ENCODE measurements at regions not wholly inside any gene's neighbourhood (a gene's known extent, or its start where the extent isn't known, plus 50 kb on each side); places are given as distances from the start of the nearest gene placed in this dataset.

DNA sequence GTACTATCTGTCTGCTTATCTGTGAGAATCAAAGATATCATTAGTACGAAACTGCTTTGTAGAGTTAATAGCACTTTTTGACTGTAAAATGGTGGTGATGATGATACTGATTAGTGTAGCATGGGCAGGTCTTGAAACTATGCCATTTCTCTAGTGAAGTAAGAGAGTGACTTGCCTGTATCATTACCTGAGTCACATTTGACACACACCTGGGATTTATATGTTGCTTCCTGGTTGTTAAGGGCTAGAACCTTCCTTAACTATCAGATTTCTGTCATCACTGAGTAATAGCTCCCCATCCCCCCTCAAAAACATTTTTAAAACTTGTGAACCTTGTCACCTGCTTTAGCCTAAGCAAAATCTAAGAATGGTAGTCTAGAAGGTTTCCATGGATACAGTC lies 135.6 kb upstream of the RORB start:
- Histone ChIP-seq H3K27ac (ENCODE audit: low read length) (no peak overlapping the region), H3K27me3 (ENCODE audit: insufficient read depth, low read length) (no peaks in the 10 kb centered on the region), H3K36me3 (ENCODE audit: insufficient read depth, low read depth, low read length) (no peaks in the 10 kb centered on the region), H3K4me3 (ENCODE audit: low read length) (no peak overlapping the region), H3K9ac (ENCODE audit: low read depth, low read length) (no peak overlapping the region), H3K4me1 (ENCODE audit: insufficient read depth, low read length) (no peaks in the 10 kb centered on the region), H3K9me3 (ENCODE audit: insufficient read depth, low read depth, low read length) (no peaks in the 10 kb centered on the region)

DNA sequence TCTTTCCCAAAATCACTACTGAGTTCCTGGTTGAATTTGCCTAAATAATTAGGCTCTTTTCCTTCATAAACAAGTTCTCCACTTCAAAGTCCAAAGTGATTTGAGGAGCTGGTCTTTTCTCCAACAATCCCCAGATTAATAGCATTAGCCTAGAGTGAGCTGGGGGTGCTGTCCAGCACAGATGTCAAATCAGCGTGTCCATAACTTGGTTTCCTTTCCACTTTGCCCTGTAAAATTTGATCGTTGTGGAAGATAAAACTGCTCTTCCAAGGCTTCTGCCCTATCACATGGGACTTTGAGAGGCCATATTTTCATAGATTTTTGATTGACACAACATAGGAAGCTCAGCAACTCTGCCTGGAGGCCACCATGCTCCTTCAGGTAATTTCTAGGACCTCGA lies 134.7 kb upstream of the RORB start:
- no peak overlapping the region for H3K4me3 ChIP-seq (ENCODE audit: low read length)
- no peak overlapping the region for H3K9ac ChIP-seq (ENCODE audit: low read depth, low read length)
- H3K27ac ChIP-seq (ENCODE audit: low read length) = no peak overlapping the region
- H3K36me3 ChIP-seq (ENCODE audit: insufficient read depth, low read depth, low read length) = no peaks in the 10 kb centered on the region
- no peaks in the 10 kb centered on the region for H3K27me3 ChIP-seq (ENCODE audit: insufficient read depth, low read length)
- H3K4me1 ChIP-seq (ENCODE audit: insufficient read depth, low read length) = no peaks in the 10 kb centered on the region
- H3K9me3 ChIP-seq (ENCODE audit: insufficient read depth, low read depth, low read length) = no peaks in the 10 kb centered on the region

DNA sequence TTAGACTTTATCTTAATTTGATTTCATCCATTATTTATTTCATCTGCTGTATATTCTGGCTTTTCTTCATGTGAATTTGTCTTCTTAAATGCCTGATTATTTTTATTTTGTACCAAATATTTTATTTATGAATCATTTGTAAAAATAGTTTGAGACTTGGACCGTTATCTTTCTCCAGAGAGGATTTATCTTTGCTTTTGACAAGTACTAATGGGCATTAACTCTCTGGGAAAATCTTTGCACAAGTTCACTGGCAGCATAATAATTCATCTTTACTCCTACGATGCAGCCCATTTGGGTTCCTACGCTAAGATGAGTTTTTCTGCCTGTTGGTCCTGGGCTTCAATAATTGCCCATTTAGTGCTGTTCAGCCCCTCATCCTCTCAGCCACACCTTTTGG lies 131.0 kb upstream of the RORB start:
- Histone ChIP-seq H3K27ac (ENCODE audit: low read length) (no peak overlapping the region), H3K4me1 (ENCODE audit: insufficient read depth, low read length) (no peaks in the 10 kb centered on the region), H3K36me3 (ENCODE audit: insufficient read depth, low read depth, low read length) (no peaks in the 10 kb centered on the region), H3K9me3 (ENCODE audit: insufficient read depth, low read depth, low read length) (no peaks in the 10 kb centered on the region), H3K27me3 (ENCODE audit: insufficient read depth, low read length) (no peaks in the 10 kb centered on the region), H3K4me3 (ENCODE audit: low read length) (no peak overlapping the region), H3K9ac (ENCODE audit: low read depth, low read length) (no peak overlapping the region)

DNA sequence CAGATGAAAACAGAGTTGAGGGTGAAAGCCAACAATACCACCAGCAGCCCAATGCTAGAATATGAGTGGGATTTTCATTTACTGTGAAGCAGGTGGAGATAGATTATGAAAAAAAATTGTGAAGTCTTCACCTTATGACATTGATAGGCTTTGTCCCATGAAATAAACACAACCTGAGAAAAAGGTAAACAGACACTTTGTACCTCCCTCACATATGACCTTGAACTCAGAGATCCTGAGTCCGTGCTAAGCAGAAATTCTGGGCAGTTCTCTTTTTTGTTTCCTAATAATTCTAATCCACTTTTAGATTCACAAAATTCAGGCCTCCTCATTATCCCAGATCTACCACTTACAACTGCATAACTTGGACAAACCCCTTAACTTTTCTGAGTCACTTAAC lies 127.3 kb upstream of the RORB start:
- Histone ChIP-seq H3K27me3 (ENCODE audit: insufficient read depth, low read length) (no peaks in the 10 kb centered on the region), H3K9me3 (ENCODE audit: insufficient read depth, low read depth, low read length) (no peaks in the 10 kb centered on the region), H3K27ac (ENCODE audit: low read length) (no peak overlapping the region), H3K4me3 (ENCODE audit: low read length) (no peak overlapping the region), H3K4me1 (ENCODE audit: insufficient read depth, low read length) (peaks cover 8% of the 10 kb centered on the region; the same call in 1 of the 2 replicates), H3K36me3 (ENCODE audit: insufficient read depth, low read depth, low read length) (no peaks in the 10 kb centered on the region), H3K9ac (ENCODE audit: low read depth, low read length) (no peak overlapping the region)

DNA sequence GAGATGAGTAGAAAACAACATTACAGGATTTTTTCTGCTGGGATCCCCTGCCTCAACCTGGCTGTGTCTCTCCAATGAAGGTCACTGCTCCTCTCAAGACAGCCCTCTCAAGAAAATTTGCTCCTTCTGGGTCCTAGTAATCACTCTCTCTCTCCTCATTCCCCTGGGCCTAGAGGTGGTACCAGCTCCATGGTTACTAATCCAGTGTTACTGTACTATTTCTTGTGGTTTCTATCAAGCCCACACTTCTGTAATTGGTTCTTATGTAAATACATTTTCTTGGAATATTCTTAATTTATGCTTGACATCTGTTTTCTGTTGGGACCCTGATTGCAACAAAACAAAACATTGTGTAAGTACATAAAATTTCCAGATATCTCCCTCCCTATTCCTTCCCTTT lies 123.8 kb upstream of the RORB start:
- H3K27me3 ChIP-seq (ENCODE audit: insufficient read depth, low read length) = no peaks in the 10 kb centered on the region
- no peak overlapping the region for H3K4me3 ChIP-seq (ENCODE audit: low read length)
- H3K9me3 ChIP-seq (ENCODE audit: insufficient read depth, low read depth, low read length) = no peaks in the 10 kb centered on the region
- H3K27ac ChIP-seq (ENCODE audit: low read length) = no peak overlapping the region
- H3K9ac ChIP-seq (ENCODE audit: low read depth, low read length) = no peak overlapping the region
- H3K36me3 ChIP-seq (ENCODE audit: insufficient read depth, low read depth, low read length) = no peaks in the 10 kb centered on the region
- peaks cover 13% of the 10 kb centered on the region; the same call in 1 of the 2 replicates for H3K4me1 ChIP-seq (ENCODE audit: insufficient read depth, low read length)

DNA sequence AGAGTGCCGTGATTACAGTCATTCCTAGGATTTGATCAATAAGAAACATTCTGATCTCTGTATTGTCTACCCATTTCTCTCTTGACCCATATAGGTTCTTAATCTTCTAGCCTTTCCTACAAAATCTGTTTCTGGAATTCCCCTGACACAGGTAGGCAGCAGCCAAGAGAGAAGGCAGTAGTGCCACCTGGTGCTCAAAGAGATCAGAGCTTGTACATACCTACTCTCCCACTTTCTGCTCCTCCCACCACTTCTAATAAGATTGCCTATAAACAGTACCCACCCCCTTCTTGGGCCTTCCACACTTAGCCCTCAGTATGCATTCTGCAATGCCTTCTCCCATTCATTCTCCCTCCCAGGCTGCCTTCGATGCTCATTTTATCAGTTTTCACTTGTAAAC lies 117.4 kb upstream of the RORB start:
- Histone ChIP-seq H3K36me3 (ENCODE audit: insufficient read depth, low read depth, low read length) (no peaks in the 10 kb centered on the region), H3K9me3 (ENCODE audit: insufficient read depth, low read depth, low read length) (no peaks in the 10 kb centered on the region), H3K4me1 (ENCODE audit: insufficient read depth, low read length) (peaks cover 18% of the 10 kb centered on the region; the same call in 1 of the 2 replicates), H3K9ac (ENCODE audit: low read depth, low read length) (no peak overlapping the region), H3K27me3 (ENCODE audit: insufficient read depth, low read length) (no peaks in the 10 kb centered on the region), H3K4me3 (ENCODE audit: low read length) (no peak overlapping the region), H3K27ac (ENCODE audit: low read length) (no peak overlapping the region)

- Histone ChIP-seq H3K4me1 (ENCODE audit: insufficient read depth, low read length) (no peaks in the 10 kb centered on the region), H3K9ac (ENCODE audit: low read depth, low read length) (no peak overlapping the region), H3K36me3 (ENCODE audit: insufficient read depth, low read depth, low read length) (no peaks in the 10 kb centered on the region), H3K27ac (ENCODE audit: low read length) (no peak overlapping the region), H3K9me3 (ENCODE audit: insufficient read depth, low read depth, low read length) (no peaks in the 10 kb centered on the region), H3K27me3 (ENCODE audit: insufficient read depth, low read length) (no peaks in the 10 kb centered on the region), H3K4me3 (ENCODE audit: low read length) (no peak overlapping the region)
Measured at GRCh38 chr9:74391816-74392215, 105.3 kb upstream of the RORB start.

DNA sequence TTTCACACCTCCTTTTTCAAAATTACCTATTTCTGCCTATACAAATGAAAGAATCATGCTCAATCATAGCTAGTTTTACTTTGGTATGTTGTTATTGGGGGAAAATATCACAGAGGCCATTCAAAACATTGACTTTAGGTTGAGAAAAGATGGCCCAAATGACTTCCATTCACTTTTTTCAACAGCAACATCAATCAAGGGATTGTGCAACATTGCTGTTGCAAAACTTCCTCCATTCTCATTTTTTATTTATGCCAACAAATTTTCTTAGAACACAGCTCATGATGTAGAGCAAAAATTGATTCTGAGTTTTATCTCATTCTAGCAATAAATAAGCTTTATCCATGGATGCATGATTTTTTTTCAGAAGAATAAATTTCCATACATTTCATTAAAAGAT lies 93.6 kb upstream of the RORB start:
- Histone ChIP-seq H3K9ac (ENCODE audit: low read depth, low read length) (no peak overlapping the region), H3K9me3 (ENCODE audit: insufficient read depth, low read depth, low read length) (no peaks in the 10 kb centered on the region), H3K4me1 (ENCODE audit: insufficient read depth, low read length) (no peaks in the 10 kb centered on the region), H3K36me3 (ENCODE audit: insufficient read depth, low read depth, low read length) (no peaks in the 10 kb centered on the region), H3K27me3 (ENCODE audit: insufficient read depth, low read length) (no peaks in the 10 kb centered on the region), H3K27ac (ENCODE audit: low read length) (no peak overlapping the region), H3K4me3 (ENCODE audit: low read length) (no peak overlapping the region)

- H3K4me3 ChIP-seq (ENCODE audit: low read length) = no peak overlapping the region
- H3K27ac ChIP-seq (ENCODE audit: low read length) = no peak overlapping the region
- no peaks in the 10 kb centered on the region for H3K4me1 ChIP-seq (ENCODE audit: insufficient read depth, low read length)
- H3K27me3 ChIP-seq (ENCODE audit: insufficient read depth, low read length) = no peaks in the 10 kb centered on the region
- no peaks in the 10 kb centered on the region for H3K9me3 ChIP-seq (ENCODE audit: insufficient read depth, low read depth, low read length)
- H3K9ac ChIP-seq (ENCODE audit: low read depth, low read length) = no peak overlapping the region
- no peaks in the 10 kb centered on the region for H3K36me3 ChIP-seq (ENCODE audit: insufficient read depth, low read depth, low read length)
Measured at GRCh38 chr9:74404620-74405019, 92.5 kb upstream of the RORB start.

DNA sequence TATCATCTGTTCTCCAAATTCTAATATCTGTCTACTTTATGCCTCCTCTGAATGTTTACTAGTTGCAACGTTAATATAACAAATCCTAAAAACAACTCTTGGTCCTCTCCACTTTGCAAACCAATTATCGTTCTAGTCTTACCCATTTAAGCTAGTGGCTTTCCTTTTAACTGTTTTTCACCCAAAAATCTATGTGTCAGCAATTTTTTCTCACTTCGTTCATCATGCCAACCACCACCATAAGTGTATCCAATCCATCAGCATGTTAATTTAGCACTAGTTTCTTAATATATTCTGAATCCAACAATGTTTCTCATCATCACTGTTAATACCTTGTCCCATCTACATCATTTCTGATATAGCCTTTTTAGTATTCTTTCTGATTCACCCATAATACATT lies 90.0 kb upstream of the RORB start:
- H3K9ac ChIP-seq (ENCODE audit: low read depth, low read length) = no peak overlapping the region
- no peaks in the 10 kb centered on the region for H3K36me3 ChIP-seq (ENCODE audit: insufficient read depth, low read depth, low read length)
- no peaks in the 10 kb centered on the region for H3K27me3 ChIP-seq (ENCODE audit: insufficient read depth, low read length)
- H3K9me3 ChIP-seq (ENCODE audit: insufficient read depth, low read depth, low read length) = no peaks in the 10 kb centered on the region
- H3K4me1 ChIP-seq (ENCODE audit: insufficient read depth, low read length) = no peaks in the 10 kb centered on the region
- no peak overlapping the region for H3K4me3 ChIP-seq (ENCODE audit: low read length)
- no peak overlapping the region for H3K27ac ChIP-seq (ENCODE audit: low read length)

DNA sequence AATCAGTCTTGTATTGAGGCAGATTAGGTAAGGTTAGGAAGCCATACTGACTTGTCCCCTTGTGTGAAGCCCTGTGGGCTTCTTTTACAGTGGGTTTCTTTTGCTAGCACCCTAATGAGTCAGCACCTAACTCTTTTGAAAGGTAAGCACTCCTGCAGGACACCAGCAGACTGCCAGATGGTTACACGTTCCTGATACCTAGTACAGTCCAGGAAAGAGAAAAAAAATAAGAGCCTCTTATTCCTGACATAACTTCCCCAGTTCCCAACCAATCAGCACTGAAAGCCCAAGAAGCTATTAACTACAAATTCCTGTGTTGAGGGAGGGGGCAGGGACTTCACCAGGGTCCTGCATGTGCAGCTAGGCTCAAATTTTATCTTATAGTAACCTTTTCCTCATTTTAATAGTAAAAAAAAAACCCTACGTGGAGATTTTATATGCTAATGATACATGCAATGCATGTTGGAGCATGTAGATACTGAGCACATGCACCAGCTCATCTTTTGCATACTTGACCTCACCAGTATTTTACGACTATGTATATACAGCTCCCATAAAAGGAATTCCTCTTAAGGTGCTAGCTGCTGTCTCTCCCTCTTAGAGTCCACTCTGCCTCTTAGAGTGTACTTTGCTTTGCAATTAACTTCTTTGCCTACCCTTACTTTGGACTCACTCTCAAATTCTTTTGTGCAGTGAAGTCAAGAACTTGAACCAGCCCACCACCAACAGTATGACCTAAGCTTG lies 84.7 kb upstream of the RORB start:
- Histone ChIP-seq H3K4me1 (ENCODE audit: insufficient read depth, low read length) (no peaks in the 10 kb centered on the region), H3K27ac (ENCODE audit: low read length) (no peak overlapping the region), H3K9ac (ENCODE audit: low read depth, low read length) (no peak overlapping the region)

DNA sequence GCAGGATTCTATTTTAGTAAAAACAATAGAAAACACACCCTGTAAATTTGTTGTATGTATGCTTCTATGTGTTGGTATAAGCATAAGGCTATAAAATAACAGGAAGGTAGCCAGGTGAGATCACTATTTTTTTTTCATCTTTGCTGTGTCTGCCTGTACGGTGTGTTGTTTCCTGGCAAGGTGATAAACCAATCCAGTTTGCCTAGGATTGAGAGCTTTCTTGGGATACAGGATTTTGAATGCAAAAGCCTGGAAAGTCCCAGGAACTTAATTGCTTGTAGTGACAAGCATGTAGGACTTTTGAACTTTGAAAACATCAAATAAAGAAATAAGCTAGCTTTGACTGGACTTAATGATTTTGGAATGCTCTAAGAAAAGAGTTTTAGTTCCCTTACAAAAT lies 83.3 kb upstream of the RORB start:
- no peaks in the 10 kb centered on the region for H3K4me1 ChIP-seq (ENCODE audit: insufficient read depth, low read length)
- no peak overlapping the region for H3K27ac ChIP-seq (ENCODE audit: low read length)
- no peak overlapping the region for H3K9ac ChIP-seq (ENCODE audit: low read depth, low read length)
- H3K27me3 ChIP-seq (ENCODE audit: insufficient read depth, low read length) = no peaks in the 10 kb centered on the region
- H3K9me3 ChIP-seq (ENCODE audit: insufficient read depth, low read depth, low read length) = no peaks in the 10 kb centered on the region
- no peak overlapping the region for H3K4me3 ChIP-seq (ENCODE audit: low read length)
- no peaks in the 10 kb centered on the region for H3K36me3 ChIP-seq (ENCODE audit: insufficient read depth, low read depth, low read length)

More for the DNA sequence above, 84.7 kb upstream of the RORB start:
- H3K9me3 ChIP-seq (ENCODE audit: insufficient read depth, low read depth, low read length) = no peaks in the 10 kb centered on the region
- no peaks in the 10 kb centered on the region for H3K27me3 ChIP-seq (ENCODE audit: insufficient read depth, low read length)
- no peaks in the 10 kb centered on the region for H3K36me3 ChIP-seq (ENCODE audit: insufficient read depth, low read depth, low read length)
- no peak overlapping the region for H3K4me3 ChIP-seq (ENCODE audit: low read length)

Data from iPS-20b (cell line).